HG03442 (cell line): ENCODE measurements at regions not wholly inside any gene's neighbourhood (a gene's known extent, or its start where the extent isn't known, plus 50 kb on each side); places are given as distances from the start of the nearest gene placed in this dataset.
"Not testable (repeated sequence)": the region's sequence is repeated elsewhere in the genome, so short reads cannot be mapped to it uniquely, and the experiment has no call there.

Experiments used
- ATAC-seq: cut with Tn5 transposase; IDR thresholded peaks from one replicate; pipeline ENCODE4 v1.9.1; 2021; ENCODE audit warnings: mild to moderate bottlenecking, moderate library complexity; ENCODE audit not compliant: unreplicated experiment

DNA sequence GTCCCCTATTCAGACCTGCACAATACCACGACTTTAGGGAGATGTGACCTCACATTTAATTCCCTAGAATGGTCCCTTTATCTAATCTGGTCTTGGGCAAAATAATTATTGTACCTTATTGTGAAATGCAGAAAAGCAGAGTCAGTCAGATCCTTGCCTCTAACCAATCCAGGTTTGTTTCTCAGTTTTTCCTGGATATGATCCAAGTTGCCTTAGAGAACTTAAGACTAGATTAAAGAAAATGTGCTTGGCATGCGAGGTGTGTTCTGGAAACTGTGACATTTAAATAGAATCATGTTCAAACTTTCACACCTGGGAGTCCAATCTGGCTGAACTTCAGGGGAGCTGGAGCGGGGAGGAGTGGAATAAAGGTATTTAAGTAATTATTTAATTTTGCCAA is 696.2 kb downstream of the DNAH5 start:
- ATAC-seq, result no peak

DNA sequence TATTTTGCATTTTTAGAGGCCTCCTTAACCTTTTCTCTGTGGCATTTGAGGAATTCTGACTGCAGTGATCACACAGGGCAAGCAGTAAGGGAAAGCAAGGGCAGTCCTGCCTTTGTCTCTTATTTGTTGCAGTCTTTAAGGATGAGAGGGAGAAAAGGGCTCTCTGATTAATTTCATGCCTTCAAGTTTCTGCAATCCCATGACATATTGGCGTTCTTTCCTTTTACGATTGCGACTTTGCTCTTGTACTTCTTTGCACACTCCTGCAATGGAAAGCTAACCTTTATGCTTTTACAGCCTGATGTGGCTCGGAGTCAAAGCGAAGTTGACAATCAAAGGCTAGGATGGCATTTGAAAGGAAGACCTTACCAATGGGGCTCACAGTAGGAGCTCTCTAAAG is 698.4 kb downstream of the DNAH5 start:
- ATAC-seq, result no peak

DNA sequence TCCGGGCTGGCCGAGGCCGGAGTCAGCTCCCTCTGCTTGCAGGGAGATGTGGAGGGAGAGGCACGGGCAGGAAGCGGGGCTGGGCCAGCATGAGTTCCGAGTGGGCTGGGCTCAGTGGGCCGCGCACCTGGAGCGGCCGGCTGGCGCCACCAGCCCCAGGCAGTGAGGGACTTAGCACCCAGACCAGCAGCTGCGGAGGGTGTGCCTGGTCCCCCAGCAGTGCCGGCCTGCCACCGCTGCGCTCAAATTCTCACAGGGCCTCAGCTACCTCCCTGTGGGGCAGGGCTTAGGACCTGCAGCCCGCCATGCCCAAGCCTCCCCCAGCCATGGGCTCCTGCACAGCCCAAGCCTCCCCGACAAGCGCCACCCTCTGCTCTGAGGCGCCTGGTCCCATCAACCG is 700.3 kb downstream of the DNAH5 start:
- no peak for ATAC-seq

DNA sequence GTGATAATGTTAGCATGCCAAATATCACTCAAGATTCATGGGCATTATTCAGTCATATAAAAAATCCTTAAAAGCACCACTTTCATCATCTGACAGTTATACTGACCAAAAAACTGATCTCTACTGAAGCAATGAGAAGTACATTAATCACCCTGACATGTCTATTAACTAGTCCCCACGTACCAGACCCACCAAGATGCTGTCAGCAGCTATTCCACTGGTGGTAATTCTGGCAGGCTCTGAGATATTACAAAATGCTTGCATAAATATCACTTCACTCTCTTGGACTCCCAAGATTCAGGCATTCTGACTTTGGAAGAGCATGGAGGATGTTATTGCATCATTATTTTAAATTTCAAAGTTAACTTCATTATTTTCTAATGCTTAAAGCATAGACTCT is 717.0 kb downstream of the DNAH5 start:
- no peak for ATAC-seq

DNA sequence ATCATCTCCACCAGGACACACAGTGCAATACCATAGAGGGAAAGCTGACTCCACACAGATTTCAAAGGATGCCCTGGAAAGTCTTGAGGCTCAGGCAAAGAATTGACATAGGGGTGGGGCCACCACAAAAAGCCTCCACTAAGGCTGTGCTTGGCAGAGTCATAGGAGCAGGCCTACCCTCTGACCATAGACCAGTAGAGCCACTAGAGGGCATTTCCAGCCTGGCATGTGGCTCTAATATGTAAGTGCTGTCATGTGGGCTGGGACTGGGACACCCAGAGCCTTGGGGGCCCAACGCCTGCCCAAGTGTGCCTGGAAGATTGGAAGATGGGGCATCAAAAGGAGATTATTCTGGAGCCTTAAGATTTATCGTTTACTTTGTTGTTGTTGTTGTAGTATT is 726.0 kb downstream of the DNAH5 start:
- ATAC-seq, result no peak

DNA sequence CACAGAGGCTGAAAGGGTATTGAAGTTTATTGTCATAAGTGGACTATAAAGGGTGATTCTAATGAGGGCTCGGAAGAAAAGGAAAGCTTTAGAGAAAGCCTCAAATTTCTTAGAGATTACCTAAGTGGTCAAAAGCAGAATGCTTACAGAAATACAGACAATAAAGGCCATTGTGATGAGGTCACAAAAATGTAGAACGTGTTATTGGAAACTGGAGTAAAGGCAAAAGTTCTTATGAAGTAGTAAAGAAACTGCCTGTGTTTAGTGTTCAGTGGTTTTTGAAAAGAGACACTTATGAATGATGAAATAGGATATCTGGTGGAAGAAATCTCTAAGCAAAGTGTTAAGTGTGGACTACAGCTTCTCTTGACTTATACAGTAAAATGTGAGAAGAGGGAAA is 726.9 kb downstream of the DNAH5 start:
- ATAC-seq, result no peak

DNA sequence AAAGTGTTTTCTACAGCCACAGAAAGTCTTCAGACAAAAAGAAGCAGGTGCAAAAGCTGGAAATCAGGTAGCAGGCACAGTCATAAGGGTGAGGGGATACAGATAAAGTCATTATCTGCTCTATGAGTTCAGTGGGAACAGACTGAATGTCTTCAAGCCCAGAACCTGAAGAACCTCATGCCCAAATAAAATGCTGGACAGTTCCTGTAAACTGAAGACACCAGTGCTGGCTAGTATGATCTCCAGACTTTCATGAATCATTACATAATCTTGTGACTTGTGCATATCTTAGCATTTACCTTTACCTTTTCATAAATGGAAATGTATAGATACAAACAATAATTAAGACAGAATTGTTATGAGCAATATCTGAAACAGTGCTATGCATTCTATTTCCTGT is 728.7 kb downstream of the DNAH5 start:
- ATAC-seq, result no peak

DNA sequence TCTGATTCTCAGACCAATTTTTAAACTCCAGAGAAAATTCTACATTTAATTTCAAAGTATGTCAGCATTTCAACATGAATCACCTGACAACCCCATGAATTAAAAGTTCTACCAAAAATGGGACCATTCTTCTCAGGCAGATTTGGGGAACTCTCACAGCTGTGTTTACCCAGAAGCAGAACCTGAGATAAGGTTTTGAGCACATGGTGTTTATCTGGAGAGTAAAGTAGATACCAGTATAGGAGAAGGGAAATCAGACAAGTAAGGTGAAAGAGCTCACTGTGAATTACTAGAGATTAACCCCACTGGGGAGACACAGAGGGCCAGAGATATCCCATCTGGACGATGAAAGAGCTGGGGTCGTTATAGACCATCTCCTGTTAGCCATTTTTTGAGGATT is 729.1 kb downstream of the DNAH5 start:
- ATAC-seq, result no peak

DNA sequence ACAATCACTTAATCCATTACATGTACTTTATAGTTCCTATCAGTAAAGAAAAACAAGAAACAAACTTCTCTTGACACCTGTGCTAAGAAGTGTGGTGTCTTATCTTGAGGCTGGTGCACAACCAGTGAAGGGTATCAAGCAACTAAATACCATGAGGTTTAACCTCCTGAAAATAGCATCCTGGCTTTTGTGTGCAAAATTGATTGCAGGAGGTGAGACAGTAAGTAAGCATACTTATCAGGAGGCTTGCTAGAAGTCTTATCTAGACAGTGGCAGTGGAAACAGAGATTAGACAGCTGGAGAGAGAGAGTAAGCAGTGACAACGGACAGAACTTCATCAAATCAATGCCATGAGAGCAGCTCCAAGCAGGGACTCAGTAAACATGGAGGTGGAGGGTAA is 730.3 kb downstream of the DNAH5 start:
- ATAC-seq, result no peak

DNA sequence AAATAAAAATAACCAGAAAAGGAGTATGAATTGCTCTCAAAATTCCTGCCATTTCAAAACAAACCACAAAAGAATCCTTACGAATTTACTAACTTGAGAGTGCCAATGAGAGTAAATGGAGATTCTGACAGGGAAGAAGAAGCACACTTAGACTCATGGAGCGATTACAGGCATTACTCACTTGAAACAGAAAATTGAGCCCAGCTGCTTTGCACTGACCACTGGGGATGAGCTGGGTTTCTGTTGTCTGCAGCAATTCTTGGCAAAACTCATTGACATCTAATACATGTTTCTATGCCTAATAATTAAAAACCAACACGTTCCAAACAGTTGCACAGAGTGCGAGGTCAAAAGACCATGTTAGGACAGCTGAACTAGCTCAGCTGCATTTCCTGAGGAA is 731.6 kb downstream of the DNAH5 start:
- ATAC-seq, result no peak

DNA sequence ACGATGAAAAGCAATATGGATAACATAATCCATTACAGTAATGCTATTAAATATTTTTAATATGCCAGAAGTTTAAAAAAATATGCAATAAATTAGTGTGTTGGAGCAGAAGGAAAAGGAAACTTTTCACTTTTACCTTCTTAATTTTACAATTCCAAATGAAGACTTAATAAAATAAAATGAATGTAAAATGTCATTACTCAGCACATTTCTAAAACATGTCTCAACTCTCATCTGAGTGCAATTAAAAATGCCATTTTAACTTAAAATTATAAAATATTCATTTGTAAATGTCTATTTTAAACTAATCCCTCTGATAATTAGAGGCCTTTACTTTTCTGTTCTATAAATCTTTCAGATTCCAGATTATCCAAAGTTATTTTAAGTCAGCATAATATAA is 733.4 kb downstream of the DNAH5 start:
- no peak for ATAC-seq

DNA sequence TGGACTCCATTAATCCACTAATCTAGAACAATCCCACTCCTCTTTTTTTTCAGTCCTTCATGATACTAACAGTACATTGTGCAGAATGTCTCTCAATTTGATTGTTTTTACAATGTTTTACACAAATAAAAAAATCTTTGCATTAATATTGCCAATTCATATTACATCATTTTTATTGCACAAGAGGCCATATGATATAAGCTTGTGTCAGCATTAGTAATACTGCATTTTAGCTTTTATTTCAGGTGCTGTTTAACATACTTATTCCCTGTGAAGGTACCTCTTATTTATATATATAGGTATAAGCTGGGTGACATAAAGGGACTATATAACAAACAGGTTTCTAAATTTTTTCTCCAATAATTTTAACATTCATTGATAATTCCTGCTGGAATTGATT is 737.4 kb downstream of the DNAH5 start:
- no peak for ATAC-seq

DNA sequence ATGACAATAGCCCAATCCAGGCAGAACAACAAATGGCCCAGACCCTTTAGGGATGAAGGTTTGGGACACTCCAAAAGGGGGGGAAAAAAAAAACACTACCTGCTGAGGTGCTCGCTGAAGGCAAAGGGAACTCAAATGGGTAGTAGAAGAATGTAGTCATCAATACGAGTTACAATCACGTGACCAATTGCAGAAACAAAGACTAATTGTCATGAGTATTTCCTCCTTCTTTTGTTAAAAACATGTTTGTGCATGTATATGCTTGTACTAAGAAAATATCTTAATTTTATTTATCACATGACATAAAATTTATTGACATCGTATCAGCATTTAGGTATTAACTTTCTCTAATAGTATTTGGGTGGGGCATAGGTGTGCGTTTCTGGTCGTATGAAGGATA is 743.5 kb downstream of the DNAH5 start:
- no peak for ATAC-seq

DNA sequence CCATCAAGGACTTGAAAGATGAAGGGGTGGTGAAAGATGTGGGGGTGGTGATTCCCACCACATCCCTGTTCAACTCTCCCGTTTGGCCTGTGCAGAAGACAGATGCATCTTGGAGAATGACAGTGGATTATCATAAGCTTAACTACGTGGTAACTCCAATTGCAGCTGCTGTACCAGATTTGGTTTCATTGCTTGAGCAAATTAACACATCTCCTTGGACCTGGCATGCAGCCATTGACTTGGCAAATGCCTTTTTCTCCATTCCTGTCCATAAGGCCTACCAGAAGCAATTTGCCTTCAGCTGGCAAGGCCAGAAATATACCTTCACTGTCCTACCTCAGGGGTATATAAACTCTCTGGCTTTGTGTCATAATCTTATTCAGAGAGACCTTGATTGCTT is 746.3 kb downstream of the DNAH5 start:
- not testable (repeated sequence) for ATAC-seq

DNA sequence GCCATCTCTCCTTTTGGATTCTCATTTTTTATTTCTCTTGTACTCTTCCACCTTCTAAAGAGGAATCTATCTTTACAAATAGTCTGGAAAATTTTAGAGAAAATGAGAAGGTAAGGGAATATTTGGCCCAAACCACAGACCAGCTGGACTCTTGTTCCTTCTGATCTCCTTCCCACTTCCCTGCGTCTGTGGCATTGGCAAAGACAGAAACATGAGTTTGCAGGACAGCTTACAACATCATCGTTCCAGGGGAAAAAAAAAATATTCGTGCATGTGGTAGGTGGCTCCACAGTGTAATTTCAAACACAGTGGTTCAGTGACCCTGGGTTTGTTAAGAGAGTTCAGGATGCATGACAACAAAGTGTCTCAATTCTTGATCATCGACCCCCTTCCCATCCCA is 755.0 kb downstream of the DNAH5 start:
- no peak for ATAC-seq

DNA sequence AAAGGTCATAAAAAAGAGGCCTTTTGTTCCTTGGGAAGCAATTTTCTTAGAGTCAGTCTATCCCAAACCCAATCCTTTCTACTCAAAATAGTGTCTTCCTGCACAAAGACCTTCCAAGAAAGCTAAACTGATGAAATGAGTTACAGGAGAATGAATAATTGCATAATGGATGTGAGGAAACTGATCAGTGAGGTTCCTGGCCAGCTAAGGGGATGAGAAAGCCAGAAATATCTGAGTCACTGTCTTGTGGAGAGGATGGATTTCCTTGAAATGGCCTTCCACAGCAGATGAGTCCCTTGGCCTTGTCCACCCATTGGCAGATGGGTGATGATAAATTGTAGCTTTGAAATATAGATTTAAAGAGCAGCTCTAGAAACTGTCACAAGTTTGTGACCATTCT is 756.1 kb downstream of the DNAH5 start:
- no peak for ATAC-seq

DNA sequence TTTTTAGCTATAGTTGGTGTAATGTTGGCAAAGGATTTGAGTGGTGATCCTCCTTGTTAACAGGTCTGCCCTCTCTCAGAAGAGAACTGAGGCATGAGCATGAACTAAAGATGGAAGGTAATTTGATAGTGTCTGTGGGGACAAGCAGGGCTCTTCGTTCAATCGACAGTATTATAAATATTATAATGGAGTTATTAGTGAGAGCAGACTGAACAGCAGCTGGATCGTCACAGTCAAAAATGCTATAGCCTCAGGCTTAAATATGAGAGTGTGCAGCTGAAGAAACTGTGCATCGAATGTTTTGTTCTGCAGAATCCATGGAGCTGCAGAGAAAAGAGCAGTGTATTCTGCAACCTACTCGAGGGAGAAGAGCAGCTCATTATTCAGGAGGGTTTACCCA is 757.3 kb downstream of the DNAH5 start:
- no peak for ATAC-seq

DNA sequence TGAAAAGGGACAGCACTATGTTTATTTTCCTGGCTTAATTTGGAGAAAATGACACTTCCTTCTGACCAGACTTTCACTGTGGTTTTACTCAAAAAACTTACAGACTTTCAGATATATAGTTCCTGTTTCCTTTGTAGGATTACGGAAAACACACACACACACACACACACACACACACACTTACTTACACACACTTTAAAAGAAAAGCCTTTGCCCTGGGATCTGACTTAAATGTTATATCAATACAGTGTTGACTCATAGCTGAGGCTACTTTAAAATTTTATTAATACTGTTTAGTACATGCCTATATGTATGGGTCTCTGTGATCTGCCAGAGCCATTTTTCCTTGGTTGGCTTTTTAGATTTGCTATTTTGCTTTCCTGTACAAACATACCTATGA is 758.3 kb downstream of the DNAH5 start:
- ATAC-seq, result no peak

DNA sequence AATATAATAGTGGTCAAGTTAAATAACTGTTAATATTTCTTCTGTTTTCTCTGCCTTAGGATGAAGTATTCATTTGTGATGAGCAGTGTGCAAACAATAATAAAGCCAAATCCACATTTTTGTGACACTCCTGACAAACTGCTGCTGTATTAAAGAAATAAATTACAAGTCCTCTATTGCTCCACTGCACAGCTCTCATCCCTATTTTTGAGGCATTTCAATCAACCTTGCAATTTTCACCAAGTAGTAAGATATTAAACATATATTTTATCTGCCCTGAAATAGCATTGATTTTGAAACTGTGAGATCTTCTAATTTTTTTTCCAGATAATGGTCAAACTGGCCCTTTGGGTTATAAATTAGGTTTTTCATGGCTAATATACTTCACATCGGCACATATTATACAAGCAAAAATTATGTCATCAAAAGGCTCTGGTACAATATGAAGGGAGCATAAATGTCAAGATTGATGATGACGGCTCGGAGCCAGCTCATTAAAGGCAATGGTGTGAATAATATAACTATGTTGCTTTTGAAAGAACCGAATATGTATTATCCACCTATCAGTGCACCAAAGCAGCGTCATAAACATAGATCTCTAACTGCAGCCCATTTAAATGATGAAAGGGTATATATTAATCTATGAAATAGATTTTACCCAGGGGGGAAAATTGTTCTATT is 764.9 kb downstream of the DNAH5 start:
- ATAC-seq, result no peak

DNA sequence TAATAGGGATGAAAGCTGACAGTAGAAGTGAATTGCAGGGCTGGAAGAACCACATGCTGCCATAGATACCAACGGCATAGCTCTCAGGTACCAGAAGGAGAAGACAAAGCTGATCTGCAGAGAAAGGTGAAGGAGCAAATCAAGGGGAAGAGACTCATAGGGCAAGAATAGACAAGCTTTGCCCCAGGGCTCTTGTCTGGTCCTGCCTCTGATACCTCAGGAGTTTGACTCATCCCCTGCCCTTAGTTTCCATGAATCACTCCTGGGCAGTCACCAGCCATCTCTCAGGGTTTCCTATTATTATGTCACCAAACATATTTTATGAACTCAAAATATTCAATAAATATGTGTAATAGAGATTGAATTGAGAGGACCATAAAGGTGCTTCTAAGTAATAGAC is 800.9 kb downstream of the DNAH5 start:
- ATAC-seq, result no peak

DNA sequence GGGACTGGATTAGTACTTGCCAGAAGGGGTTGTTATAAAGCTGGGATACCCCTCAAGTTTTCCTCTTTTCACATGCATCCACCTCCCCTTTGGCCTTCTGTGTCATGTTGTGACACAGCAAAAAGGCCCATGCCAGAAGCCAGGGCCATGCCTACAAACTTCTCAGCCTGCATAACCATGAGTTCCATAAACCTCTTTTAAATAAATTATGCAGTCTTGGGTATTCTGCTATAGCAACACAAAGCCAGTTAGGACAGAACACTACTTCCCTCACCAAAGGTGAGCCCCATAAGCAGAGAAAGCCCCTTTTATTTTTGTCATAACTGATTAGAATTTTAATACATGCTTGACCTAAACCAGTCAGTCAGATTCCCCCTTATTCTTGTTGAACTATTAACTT is 801.3 kb downstream of the DNAH5 start:
- no peak for ATAC-seq

DNA sequence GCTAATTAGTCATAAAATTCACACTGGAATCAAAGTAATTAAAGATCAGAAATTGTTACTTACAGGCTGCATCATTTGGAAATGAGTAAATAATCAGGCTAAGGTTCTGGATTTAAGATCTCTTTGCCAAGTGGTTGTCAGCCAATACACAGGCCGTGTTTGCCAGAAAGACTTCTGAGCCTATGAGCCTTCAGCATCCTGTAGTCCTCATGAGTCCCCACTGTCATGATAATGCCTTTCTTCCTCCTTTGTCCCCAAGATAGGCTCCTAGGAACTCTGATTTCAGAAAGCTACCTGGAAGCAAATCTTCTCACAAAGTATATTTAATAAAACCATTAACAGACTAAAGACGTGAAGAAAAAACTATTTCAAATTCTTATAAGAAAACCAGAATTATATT is 810.5 kb downstream of the DNAH5 start:
- ATAC-seq, result no peak

DNA sequence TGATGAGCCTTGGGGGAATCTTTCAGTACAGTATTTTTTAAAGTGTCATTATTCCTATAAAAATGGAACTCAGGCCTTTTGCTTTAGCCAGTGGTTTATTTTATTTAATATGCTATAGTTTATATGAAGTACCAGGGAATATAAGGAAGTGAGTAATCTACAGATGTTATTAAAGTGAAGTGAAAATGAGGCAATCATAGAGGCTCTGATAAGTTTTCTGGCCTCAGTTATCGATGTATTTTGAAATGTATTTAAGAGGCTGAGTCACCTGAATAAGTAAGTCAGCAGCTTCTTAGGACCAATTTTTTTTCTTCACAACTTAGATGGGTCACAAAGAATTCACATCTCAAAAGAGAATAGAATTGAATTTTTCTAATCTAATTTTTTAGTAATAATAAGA is 829.0 kb downstream of the DNAH5 start:
- no peak for ATAC-seq

DNA sequence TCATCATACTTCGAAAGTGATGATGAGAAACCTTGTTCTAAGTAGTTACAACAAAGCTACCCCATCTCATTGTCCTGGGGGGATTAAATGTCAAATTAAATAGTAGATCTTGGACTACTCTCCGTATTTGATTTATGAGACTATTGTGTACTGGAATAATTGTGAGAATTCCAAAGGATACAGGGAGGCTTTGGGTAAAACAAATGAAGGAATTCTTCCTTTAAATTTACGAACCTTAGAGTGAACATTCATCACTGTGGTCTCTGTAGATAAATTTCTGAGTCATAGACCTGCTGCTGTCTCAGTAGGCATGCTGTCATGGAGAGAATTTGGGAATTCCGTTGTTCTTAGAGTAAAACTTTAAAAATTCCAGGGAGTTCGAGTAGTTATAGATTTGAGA is 836.2 kb downstream of the DNAH5 start:
- ATAC-seq, result no peak
